HepG2 (cell line): ENCODE measurements at regions not wholly inside any gene's neighbourhood (a gene's known extent, or its start where the extent isn't known, plus 50 kb on each side); places are given as distances from the start of the nearest gene placed in this dataset.

Source experiments
- ATAC-seq: fragments of 200-7000 bp; cut with Tn5 transposase; 3 replicates; pipeline ENCODE4 v1.9.1; 2020; ENCODE audit warnings: mild to moderate bottlenecking, moderate library complexity
- BruUV-seq: library from RNA; stranded (reverse); fragments of 400-500 nt; replicated peaks from 2 replicates; lab custom pipeline; 2021; lab: Mats Ljungman, UMichigan
- CTCF ChIA-PET: fragments of 300-600 bp; formaldehyde crosslinking; extraction: SDS; loops from one replicate; lab custom pipeline; 2021; ENCODE audit warnings: low total read pairs, inconsistent platforms, low intra/inter-chr PET ratio; lab: Yijun Ruan, JAX
- POLR2A ChIA-PET: fragments of 350-600 bp; sonication (Branson Sonifier 250); formaldehyde crosslinking; loops from one replicate; lab custom pipeline; 2020; ENCODE audit warnings: antibody characterized with exemption, inconsistent platforms; lab: Yijun Ruan, JAX
- DNase-seq: peaks from one replicate; pipeline ENCODE4 v3.0.0-alpha.2; 2015; ENCODE audit warnings: low spot score
- FAIRE-seq: peaks from 3 replicates; lab custom pipeline; 2011; peaks lifted over from hg19 to GRCh38; lab: Jason Lieb, UNC
- H2AFZ ChIP-seq: one replicate; pipeline ENCODE4 v1.6.1; 2011; ENCODE audit warnings: low read length, inconsistent platforms
- H3K27ac ChIP-seq: fragments of 300-600 bp; 3 replicates; pipeline ENCODE4 v1.8.0; 2011; ENCODE audit warnings: mixed run types, mild to moderate bottlenecking, mixed read lengths, low read length, inconsistent platforms; ENCODE audit not compliant: insufficient read depth; ENCODE audit errors: extremely low read length
- H3K27me3 ChIP-seq, 2 experiments: fragments of 200-600 bp in 1 of 2; 2 replicates in 1 of 2; 3 replicates in 1 of 2; pipeline versions ENCODE4 v1.6.0 to v1.8.0; 2011; ENCODE audit warnings: low read length in 2 of 2, mild to moderate bottlenecking in 2 of 2, moderate library complexity in 2 of 2, inconsistent platforms in 1 of 2; ENCODE audit not compliant: insufficient read depth in 2 of 2, control insufficient read depth in 1 of 2
- H3K36me3 ChIP-seq, 2 experiments: fragments of 200-600 bp in 1 of 2; replicated peaks in 1 of 2; 2 replicates in 1 of 2; 3 replicates in 1 of 2; pipeline versions ENCODE4 v1.5.1 to v1.8.0; 2011; ENCODE audit warnings: low read length in 2 of 2, inconsistent platforms in 1 of 2; ENCODE audit not compliant: insufficient read depth in 2 of 2, control insufficient read depth in 1 of 2
- H3K4me1 ChIP-seq: 2 replicates; pipeline ENCODE4 v1.5.1; 2012; ENCODE audit warnings: low read length, inconsistent platforms; ENCODE audit not compliant: insufficient read depth
- H3K4me2 ChIP-seq: 2 replicates; pipeline ENCODE4 v1.6.0; 2011; ENCODE audit warnings: low read depth, low read length, inconsistent platforms
- H3K4me3 ChIP-seq, 3 experiments: fragments of 200-600 bp in 1 of 3; sonication (generic), shearing (Covaris generic) in 1 of 3; replicated peaks in 1 of 3; 2 replicates each; pipeline ENCODE4 v1.5.1; 2011 to 2016; ENCODE audit warnings: low read length in 3 of 3, inconsistent platforms in 2 of 3, low read depth in 2 of 3, mild to moderate bottlenecking in 2 of 3, control low read depth in 1 of 3, mixed read lengths in 1 of 3; ENCODE audit not compliant: insufficient read depth in 1 of 3
- H3K79me2 ChIP-seq: one replicate; pipeline ENCODE4 v1.6.1; 2011; ENCODE audit warnings: low read length, inconsistent platforms; ENCODE audit not compliant: insufficient read depth
- H3K9ac ChIP-seq: 2 replicates; pipeline ENCODE4 v1.6.0; 2011; ENCODE audit warnings: mild to moderate bottlenecking, low read depth, low read length, inconsistent platforms; ENCODE audit not compliant: insufficient read depth
- H3K9me3 ChIP-seq: 2 replicates; pipeline ENCODE4 v1.5.1; 2012; ENCODE audit warnings: mild to moderate bottlenecking, low read length
- H4K20me1 ChIP-seq: 2 replicates; pipeline ENCODE4 v1.6.0; 2011; ENCODE audit warnings: inconsistent platforms, mild to moderate bottlenecking, low read length, moderate library complexity; ENCODE audit not compliant: insufficient read depth
- HNRNPK ChIP-seq: fragments of 200-400 bp; formaldehyde crosslinking; IDR thresholded peaks from 2 replicates; pipeline ENCODE4 v1.6.1; 2018; ENCODE audit warnings: low read length, low read depth, moderate library complexity, mild to moderate bottlenecking; ENCODE audit not compliant: poor library complexity, severe bottlenecking
- MAFK ChIP-seq, 2 experiments: IDR thresholded peaks in 1 of 2; conservative IDR thresholded peaks in 1 of 2; 2 replicates each; pipeline ENCODE4 v1.6.1; 2011; ENCODE audit warnings: improper control_type of control experiment in 2 of 2, low read length in 2 of 2
- PITX1 ChIP-seq: sonication (generic); formaldehyde crosslinking; IDR thresholded peaks from 2 replicates; pipeline ENCODE4 v1.5.1; 2020; ENCODE audit warnings: mild to moderate bottlenecking, missing genetic modification reagents
- SALL1 ChIP-seq: sonication (generic); formaldehyde crosslinking; IDR thresholded peaks from 2 replicates; pipeline ENCODE4 v1.8.0; 2022; ENCODE audit warnings: mild to moderate bottlenecking, missing genetic modification reagents
- TCF12 ChIP-seq, 2 experiments: fragments of 450-650 bp in 1 of 2; sonication (generic) in 1 of 2; formaldehyde crosslinking in 1 of 2; IDR thresholded peaks; 2 replicates each; pipeline versions ENCODE4 v1.6.1 to v1.8.0; 2017 to 2022; ENCODE audit warnings: antibody characterized with exemption in 1 of 2, mild to moderate bottlenecking in 1 of 2, missing genetic modification reagents in 1 of 2, moderate library complexity in 1 of 2
- TCF7L2 ChIP-seq: IDR thresholded peaks from 2 replicates; pipeline ENCODE4 v1.6.1; 2011; ENCODE audit warnings: mild to moderate bottlenecking, low read depth, low read length, moderate library complexity
- U2AF2 ChIP-seq: fragments of 200-400 bp; formaldehyde crosslinking; IDR thresholded peaks from 2 replicates; pipeline ENCODE4 v1.6.1; 2017; ENCODE audit warnings: low read depth, mild to moderate bottlenecking, low read length
- ZFP1 ChIP-seq: IDR thresholded peaks from 2 replicates; pipeline ENCODE4 v1.6.1; 2016
- ZNF205 ChIP-seq: IDR thresholded peaks from 2 replicates; pipeline ENCODE4 v1.6.1; 2018; ENCODE audit warnings: missing biosample characterization, missing genetic modification reagents
- ZNF30 ChIP-seq: sonication (generic); formaldehyde crosslinking; IDR thresholded peaks from 2 replicates; pipeline ENCODE4 v1.5.0; 2020; ENCODE audit warnings: mild to moderate bottlenecking, missing genetic modification reagents
- ZNF333 ChIP-seq: sonication (generic); formaldehyde crosslinking; IDR thresholded peaks from 2 replicates; pipeline ENCODE4 v1.4.0; 2020; ENCODE audit warnings: mild to moderate bottlenecking, missing genetic modification reagents, borderline replicate concordance
- ZNF468 ChIP-seq: sonication (generic); formaldehyde crosslinking; IDR thresholded peaks from 2 replicates; pipeline ENCODE4 v1.8.0; 2022; ENCODE audit warnings: mild to moderate bottlenecking, moderate library complexity, missing genetic modification reagents
- ZNF816 ChIP-seq: sonication (generic); formaldehyde crosslinking; IDR thresholded peaks from 2 replicates; pipeline ENCODE4 v1.8.0; 2022; ENCODE audit warnings: missing genetic modification reagents, mild to moderate bottlenecking, borderline replicate concordance
- WGBS: methylation state at CpG from one replicate; pipeline ENCODE4 v1.1.6; 2017; ENCODE audit warnings: low lambda C conversion rate; 5-methylcytosine and 5-hydroxymethylcytosine counted together
- in situ Hi-C: cut with HindIII; loops from 2 replicates; pipeline ENCODE4 v1.10.0; 2017; ENCODE audit warnings: low pct_unique_long_range_greater_than_20kb; ENCODE audit not compliant: extremely low pct_ligation_motif_present
- intact Hi-C: fragments of 100-400 bp; cut with micrococcal nuclease; formaldehyde crosslinking; loops from one replicate; pipeline ENCODE4 v1.10.0; 2022; ENCODE audit not compliant: unreplicated experiment
- TF ChIP-seq, protein P1 (sequence below): sonication (generic); formaldehyde crosslinking; IDR thresholded peaks from 2 replicates; pipeline ENCODE4 v1.4.0; 2020; ENCODE audit warnings: low read depth, mild to moderate bottlenecking, missing genetic modification reagents
- TF ChIP-seq, protein P2 (sequence below): sonication (generic); formaldehyde crosslinking; IDR thresholded peaks from 2 replicates; pipeline ENCODE4 v1.8.1; 2023; ENCODE audit warnings: missing genetic modification reagents, inconsistent platforms, borderline replicate concordance

DNA sequence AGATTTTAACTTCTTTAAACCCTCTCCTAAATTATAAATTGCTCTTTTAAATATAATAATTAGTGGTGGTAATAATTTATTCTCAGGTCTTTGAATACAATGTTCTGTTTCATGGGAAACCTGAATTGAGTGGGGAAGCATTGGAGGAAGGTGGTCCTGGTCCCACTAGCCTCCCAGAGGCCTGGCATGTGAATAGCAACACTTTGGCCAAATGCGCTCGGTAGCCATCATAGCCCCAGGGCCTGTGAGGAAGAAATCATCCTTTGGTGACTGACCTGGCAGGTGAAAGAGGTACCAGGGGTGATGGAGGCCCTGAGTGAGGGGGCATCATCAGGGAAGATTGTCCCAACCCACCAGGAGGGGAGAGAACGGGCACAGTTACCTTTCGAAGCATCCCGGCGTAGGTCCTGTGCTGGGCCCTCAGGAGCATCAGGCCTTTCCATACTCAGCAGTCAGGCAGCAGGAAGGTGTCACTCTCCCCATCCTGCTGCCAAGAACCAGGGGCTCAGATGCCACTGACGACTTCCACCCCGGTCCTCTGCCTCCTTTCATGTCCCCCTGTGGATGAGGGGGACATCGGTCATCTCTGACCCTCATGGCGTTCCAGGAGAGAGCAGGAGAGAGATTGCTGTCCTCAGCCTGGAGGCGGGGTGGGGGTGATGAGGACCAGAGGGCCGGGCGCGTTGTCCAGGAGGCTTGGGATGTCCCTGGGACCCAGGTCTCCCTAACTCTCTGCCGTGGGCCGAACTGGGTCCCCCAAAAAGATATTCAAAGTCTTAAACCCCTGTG, 78.6 kb upstream of the HPCAL1 start:
- Histone ChIP-seq H3K27ac (no peak overlapping the region), H3K9me3 (no peaks in the 10 kb centered on the region), H3K4me2 (no peak overlapping the region), H3K36me3 (no peaks in the 10 kb centered on the region)
- DNase-seq, result no peak
- no peak for TF ChIP-seq U2AF2
- no peak for TF ChIP-seq TCF7L2
- TF ChIP-seq ZNF30, result no peak
- TF ChIP-seq, protein P1, sequence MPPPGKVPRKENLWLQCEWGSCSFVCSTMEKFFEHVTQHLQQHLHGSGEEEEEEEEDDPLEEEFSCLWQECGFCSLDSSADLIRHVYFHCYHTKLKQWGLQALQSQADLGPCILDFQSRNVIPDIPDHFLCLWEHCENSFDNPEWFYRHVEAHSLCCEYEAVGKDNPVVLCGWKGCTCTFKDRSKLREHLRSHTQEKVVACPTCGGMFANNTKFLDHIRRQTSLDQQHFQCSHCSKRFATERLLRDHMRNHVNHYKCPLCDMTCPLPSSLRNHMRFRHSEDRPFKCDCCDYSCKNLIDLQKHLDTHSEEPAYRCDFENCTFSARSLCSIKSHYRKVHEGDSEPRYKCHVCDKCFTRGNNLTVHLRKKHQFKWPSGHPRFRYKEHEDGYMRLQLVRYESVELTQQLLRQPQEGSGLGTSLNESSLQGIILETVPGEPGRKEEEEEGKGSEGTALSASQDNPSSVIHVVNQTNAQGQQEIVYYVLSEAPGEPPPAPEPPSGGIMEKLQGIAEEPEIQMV, result no peak
- TF ChIP-seq, all 625 proteins: peak for 0
- H3K79me2 ChIP-seq, result no peaks in the 10 kb centered on the region
- H3K9ac ChIP-seq, result no peak overlapping the region
- CTCF ChIA-PET, result no interaction called here
- 55% methylated on average over 16 of the region's 16 CpGs for WGBS
- H3K4me3 ChIP-seq, result no peak overlapping the region
- POLR2A ChIA-PET, result no interaction called here
- H3K27me3 ChIP-seq, result peaks cover 16 to 57% of the 10 kb centered on the region in 2 experiments; a peak in 4 of 5 replicates
- no TSS peak for BruUV-seq
- intact Hi-C loops (no loop called here), in situ Hi-C loops (no loop called here)
- ATAC-seq, result no peak
- H4K20me1 ChIP-seq, result no peaks in the 10 kb centered on the region
- FAIRE-seq, result no peak
- peaks cover 43% of the 10 kb centered on the region for H3K4me1 ChIP-seq
- H2AFZ ChIP-seq, result no peak overlapping the region

DNA sequence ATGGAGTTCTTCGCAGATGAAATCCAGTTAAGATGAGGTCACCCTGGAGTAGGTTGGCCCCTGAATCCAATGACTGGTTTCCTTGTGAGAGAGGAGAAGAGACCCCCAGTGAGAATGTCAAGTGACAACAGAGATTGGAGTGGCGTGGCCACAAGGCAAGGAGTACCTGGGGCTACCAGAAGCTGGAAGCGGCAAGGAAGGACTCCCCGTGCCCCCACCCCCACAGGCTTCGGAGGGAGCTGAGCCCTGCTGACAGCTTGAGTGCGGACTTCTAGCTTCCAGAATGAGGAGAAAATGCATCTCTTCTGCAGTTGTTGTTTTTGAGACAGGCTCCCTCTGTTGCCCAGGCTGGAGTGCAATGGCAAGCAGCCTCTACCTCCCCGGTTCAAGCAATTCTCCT, 78.0 kb upstream of the HPCAL1 start:
- FAIRE-seq, result no peak
- H3K27me3 ChIP-seq, result peaks cover 18 to 63% of the 10 kb centered on the region in 2 experiments; a peak in 4 of 5 replicates
- no peak for DNase-seq
- no peaks in the 10 kb centered on the region; the same call in 1 of the 2 replicates for H4K20me1 ChIP-seq
- no peaks in the 10 kb centered on the region for H3K9me3 ChIP-seq
- no TSS peak for BruUV-seq
- WGBS, result 58% methylated on average over 6 of the region's 7 CpGs
- no peaks in the 10 kb centered on the region for H3K36me3 ChIP-seq
- H2AFZ ChIP-seq, result no peak overlapping the region
- in situ Hi-C loops (no loop called here), intact Hi-C loops (loop anchor here (5.0 kb wide), 1 partner anchor 103 kb away; no protein-coding TSS in a partner anchor)
- H3K9ac ChIP-seq, result no peak overlapping the region
- CTCF ChIA-PET, result no interaction called here
- no peaks in the 10 kb centered on the region for H3K79me2 ChIP-seq
- no peak overlapping the region for H3K4me3 ChIP-seq
- peaks cover 49% of the 10 kb centered on the region for H3K4me1 ChIP-seq
- H3K4me2 ChIP-seq, result no peak overlapping the region
- ATAC-seq, result no peak
- H3K27ac ChIP-seq, result no peak overlapping the region
- POLR2A ChIA-PET, result no interaction called here
- TF ChIP-seq ZNF816 (no peak), TCF12 (IDR thresholded peaks at IDR 0.05) (no peak), TCF12 (CRISPR knock-in tag; IDR thresholded peaks at IDR 0.05) (no peak), PITX1 (no peak), HNRNPK (no peak), ZNF468 (CRISPR knock-in tag) (no peak), ZFP1 (no peak), ZNF205 (CRISPR knock-in tag) (no peak), ZNF333 (no peak), MAFK (conservative IDR thresholded peaks at IDR 0.05 in 1 of 2, IDR thresholded peaks at IDR 0.05 in 1 of 2; ENCODE audit: low read length in 2 of 2) (no peak), SALL1 (no peak)
- TF ChIP-seq, protein P2, sequence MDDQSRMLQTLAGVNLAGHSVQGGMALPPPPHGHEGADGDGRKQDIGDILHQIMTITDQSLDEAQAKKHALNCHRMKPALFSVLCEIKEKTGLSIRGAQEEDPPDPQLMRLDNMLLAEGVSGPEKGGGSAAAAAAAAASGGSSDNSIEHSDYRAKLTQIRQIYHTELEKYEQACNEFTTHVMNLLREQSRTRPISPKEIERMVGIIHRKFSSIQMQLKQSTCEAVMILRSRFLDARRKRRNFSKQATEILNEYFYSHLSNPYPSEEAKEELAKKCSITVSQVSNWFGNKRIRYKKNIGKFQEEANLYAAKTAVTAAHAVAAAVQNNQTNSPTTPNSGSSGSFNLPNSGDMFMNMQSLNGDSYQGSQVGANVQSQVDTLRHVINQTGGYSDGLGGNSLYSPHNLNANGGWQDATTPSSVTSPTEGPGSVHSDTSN, result no peak
